ENCODE measurements at regions not wholly inside any gene's neighbourhood (a gene's known extent, or its start where the extent isn't known, plus 50 kb on each side); places are given as distances from the start of the nearest gene placed in this dataset.

DNA sequence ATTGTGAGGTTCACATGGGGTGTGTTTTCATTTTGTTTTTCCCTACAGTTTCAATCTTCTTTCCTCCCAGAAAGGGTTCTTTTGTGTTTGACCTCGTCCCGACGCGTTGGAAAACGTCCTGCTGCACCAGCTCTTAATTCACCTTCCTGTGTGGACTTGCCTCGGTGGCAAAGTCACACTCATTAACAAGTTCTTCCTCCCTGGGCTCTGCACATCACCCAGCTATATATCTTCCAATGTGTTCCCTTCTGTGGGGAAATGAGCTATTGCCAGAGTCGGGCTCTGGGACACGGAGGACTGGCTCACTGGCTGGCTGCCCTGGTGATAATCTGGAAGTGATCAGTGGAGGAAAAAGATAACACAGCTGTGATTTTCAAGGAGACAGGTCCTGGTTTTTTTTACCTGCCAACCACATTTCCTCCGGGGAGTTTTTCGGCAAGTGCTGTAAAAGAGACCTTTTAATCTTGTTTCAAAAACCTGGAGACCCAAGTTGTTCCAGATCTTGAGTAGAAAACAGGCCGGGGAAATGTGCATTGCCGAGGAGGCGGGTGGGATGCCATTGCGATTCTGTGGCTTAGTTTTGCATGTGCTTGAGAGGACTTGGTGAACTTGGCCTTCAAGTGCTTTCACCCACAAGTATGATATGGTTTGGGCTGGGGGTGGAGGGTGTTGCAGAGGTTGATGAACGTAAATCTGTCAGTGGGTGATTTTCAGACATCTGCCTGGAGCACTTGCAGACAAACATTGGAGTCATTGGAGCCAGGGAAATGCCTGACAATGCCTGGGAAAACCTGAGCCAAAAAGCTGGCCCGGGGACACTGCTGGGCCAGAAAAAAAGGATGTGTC is 96.5 kb upstream of the CREB5 start:
- Histone ChIP-seq H3K27ac (ENCODE audit: insufficient read depth, low read length) (no peak overlapping the region), H3K4me2 (ENCODE audit: extremely low read depth, insufficient read depth, low read length) (peak overlapping the region; percentile 41), H3K9ac (ENCODE audit: insufficient read depth, low read length) (no peak overlapping the region), H3K79me2 (ENCODE audit: control insufficient read depth, insufficient read depth, low read length) (no peaks in the 10 kb centered on the region), H3K9me3 (ENCODE audit: control insufficient read depth, insufficient read depth, low read depth, low read length) (no peaks in the 10 kb centered on the region), H2AFZ (ENCODE audit: low read length) (no peak overlapping the region), H3K4me1 (ENCODE audit: control insufficient read depth, extremely low read depth, insufficient read depth, low read length) (no peaks in the 10 kb centered on the region), H3K27me3 (ENCODE audit: control insufficient read depth, insufficient read depth, low read length) (peaks cover 12% of the 10 kb centered on the region), H3K4me3 (replicated peaks in 1 of 4; ENCODE audit: control extremely low read depth in 1 of 4, insufficient read depth in 1 of 4, low read depth in 3 of 4, low read length in 4 of 4) (no peak overlapping the region), H3K36me3 (ENCODE audit: control insufficient read depth, insufficient read depth, low read length) (no peaks in the 10 kb centered on the region), H4K20me1 (ENCODE audit: control insufficient read depth, extremely low read depth, insufficient read depth, low read length) (no peaks in the 10 kb centered on the region)
- TF ChIP-seq, protein P1, sequence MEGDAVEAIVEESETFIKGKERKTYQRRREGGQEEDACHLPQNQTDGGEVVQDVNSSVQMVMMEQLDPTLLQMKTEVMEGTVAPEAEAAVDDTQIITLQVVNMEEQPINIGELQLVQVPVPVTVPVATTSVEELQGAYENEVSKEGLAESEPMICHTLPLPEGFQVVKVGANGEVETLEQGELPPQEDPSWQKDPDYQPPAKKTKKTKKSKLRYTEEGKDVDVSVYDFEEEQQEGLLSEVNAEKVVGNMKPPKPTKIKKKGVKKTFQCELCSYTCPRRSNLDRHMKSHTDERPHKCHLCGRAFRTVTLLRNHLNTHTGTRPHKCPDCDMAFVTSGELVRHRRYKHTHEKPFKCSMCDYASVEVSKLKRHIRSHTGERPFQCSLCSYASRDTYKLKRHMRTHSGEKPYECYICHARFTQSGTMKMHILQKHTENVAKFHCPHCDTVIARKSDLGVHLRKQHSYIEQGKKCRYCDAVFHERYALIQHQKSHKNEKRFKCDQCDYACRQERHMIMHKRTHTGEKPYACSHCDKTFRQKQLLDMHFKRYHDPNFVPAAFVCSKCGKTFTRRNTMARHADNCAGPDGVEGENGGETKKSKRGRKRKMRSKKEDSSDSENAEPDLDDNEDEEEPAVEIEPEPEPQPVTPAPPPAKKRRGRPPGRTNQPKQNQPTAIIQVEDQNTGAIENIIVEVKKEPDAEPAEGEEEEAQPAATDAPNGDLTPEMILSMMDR (conservative IDR thresholded peaks at IDR 0.05 in 1 of 2, IDR thresholded peaks at IDR 0.05 in 1 of 2; ENCODE audit: low read depth in 1 of 2, low read length in 2 of 2) = no peak
- no peak for TF ChIP-seq EZH2 (IDR thresholded peaks at IDR 0.05; ENCODE audit: low read length, missing control alignments)
- DNase-seq (ENCODE audit: low read depth in 2 of 2) = peak; percentile 75 to 79

DNA sequence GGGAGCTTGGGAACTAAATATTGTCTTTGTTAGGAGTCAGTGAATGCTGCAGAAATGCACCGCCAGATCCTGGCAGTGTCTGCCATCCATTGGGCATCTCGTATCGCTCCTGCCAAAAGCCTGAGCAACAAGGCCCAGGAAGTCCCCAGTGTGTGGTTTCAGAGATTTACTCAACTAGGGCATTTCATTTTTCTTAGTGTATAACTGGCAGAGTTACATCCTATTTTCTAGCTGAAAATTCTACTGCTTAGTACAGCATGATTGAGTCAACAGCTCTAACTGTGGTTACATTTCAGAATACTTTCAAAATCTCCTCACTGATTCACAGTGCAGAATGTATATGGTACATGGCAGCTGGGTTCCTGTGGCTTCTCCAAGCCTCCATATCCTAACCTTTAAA is 95.8 kb upstream of the CREB5 start:
- no peaks in the 10 kb centered on the region for H3K79me2 ChIP-seq (ENCODE audit: control insufficient read depth, insufficient read depth, low read length)
- H3K4me1 ChIP-seq (ENCODE audit: control insufficient read depth, extremely low read depth, insufficient read depth, low read length) = no peaks in the 10 kb centered on the region
- no peaks in the 10 kb centered on the region for H4K20me1 ChIP-seq (ENCODE audit: control insufficient read depth, extremely low read depth, insufficient read depth, low read length)
- H3K4me3 ChIP-seq (replicated peaks in 1 of 4; ENCODE audit: control extremely low read depth in 1 of 4, insufficient read depth in 1 of 4, low read depth in 3 of 4, low read length in 4 of 4) = no peak overlapping the region
- no peak overlapping the region for H3K27ac ChIP-seq (ENCODE audit: insufficient read depth, low read length)
- no peak overlapping the region for H2AFZ ChIP-seq (ENCODE audit: low read length)
- H3K9ac ChIP-seq (ENCODE audit: insufficient read depth, low read length) = no peak overlapping the region
- no peaks in the 10 kb centered on the region for H3K9me3 ChIP-seq (ENCODE audit: control insufficient read depth, insufficient read depth, low read depth, low read length)
- H3K27me3 ChIP-seq (ENCODE audit: control insufficient read depth, insufficient read depth, low read length) = peaks cover 12% of the 10 kb centered on the region
- DNase-seq (ENCODE audit: low read depth in 2 of 2) = peak; percentile 70 to 72
- no peaks in the 10 kb centered on the region for H3K36me3 ChIP-seq (ENCODE audit: control insufficient read depth, insufficient read depth, low read length)
- no peak overlapping the region for H3K4me2 ChIP-seq (ENCODE audit: extremely low read depth, insufficient read depth, low read length)
- TF ChIP-seq, protein P1 (conservative IDR thresholded peaks at IDR 0.05 in 1 of 2, IDR thresholded peaks at IDR 0.05 in 1 of 2; ENCODE audit: low read depth in 1 of 2, low read length in 2 of 2) = no peak
- no peak for TF ChIP-seq EZH2 (IDR thresholded peaks at IDR 0.05; ENCODE audit: low read length, missing control alignments)

DNA sequence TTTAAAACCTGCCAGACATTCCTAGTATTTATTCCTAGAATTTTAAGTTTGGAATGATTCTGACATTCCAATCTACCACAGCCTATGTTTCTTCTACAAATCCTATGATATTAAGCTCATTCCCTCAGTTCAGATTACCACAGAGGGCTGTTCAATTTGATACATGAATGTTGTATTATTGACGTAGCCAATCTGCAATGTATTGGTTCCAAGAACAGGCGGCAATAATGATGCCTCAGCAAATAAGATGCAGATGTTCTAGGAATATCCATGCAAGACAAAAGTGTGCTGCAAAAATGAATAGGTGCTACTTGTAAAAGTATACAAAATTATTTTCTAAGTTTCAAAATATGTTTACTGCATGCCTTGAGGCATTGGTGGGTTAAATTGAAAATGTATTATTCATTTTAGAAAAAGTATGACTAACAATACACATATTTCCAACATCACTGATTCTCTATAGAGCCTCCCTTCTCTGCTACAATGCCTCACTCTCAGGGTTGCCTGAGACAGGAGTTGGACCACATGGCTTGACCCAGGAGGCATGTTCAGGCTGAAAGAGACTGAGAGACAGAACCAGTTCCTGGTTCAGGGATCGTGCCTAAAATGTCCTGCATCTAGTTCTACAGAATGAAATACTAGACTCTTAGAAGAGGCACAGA is 94.1 kb upstream of the CREB5 start:
- DNase-seq (ENCODE audit: low read depth in 2 of 2) = no peak
- H3K9ac ChIP-seq (ENCODE audit: insufficient read depth, low read length) = no peak overlapping the region
- no peaks in the 10 kb centered on the region for H3K4me1 ChIP-seq (ENCODE audit: control insufficient read depth, extremely low read depth, insufficient read depth, low read length)
- no peak overlapping the region for H2AFZ ChIP-seq (ENCODE audit: low read length)
- no peaks in the 10 kb centered on the region for H3K9me3 ChIP-seq (ENCODE audit: control insufficient read depth, insufficient read depth, low read depth, low read length)
- H3K4me3 ChIP-seq (replicated peaks in 1 of 4; ENCODE audit: control extremely low read depth in 1 of 4, insufficient read depth in 1 of 4, low read depth in 3 of 4, low read length in 4 of 4) = no peak overlapping the region
- no peak overlapping the region for H3K27ac ChIP-seq (ENCODE audit: insufficient read depth, low read length)
- H3K36me3 ChIP-seq (ENCODE audit: control insufficient read depth, insufficient read depth, low read length) = no peaks in the 10 kb centered on the region
- no peaks in the 10 kb centered on the region for H3K79me2 ChIP-seq (ENCODE audit: control insufficient read depth, insufficient read depth, low read length)
- no peak overlapping the region for H3K4me2 ChIP-seq (ENCODE audit: extremely low read depth, insufficient read depth, low read length)
- no peak for TF ChIP-seq EZH2 (IDR thresholded peaks at IDR 0.05; ENCODE audit: low read length, missing control alignments)
- TF ChIP-seq, protein P1 (conservative IDR thresholded peaks at IDR 0.05 in 1 of 2, IDR thresholded peaks at IDR 0.05 in 1 of 2; ENCODE audit: low read depth in 1 of 2, low read length in 2 of 2) = no peak
- peaks cover 7% of the 10 kb centered on the region for H3K27me3 ChIP-seq (ENCODE audit: control insufficient read depth, insufficient read depth, low read length)
- no peaks in the 10 kb centered on the region for H4K20me1 ChIP-seq (ENCODE audit: control insufficient read depth, extremely low read depth, insufficient read depth, low read length)
